ENCODE measurements at regions not wholly inside any gene's neighbourhood (a gene's known extent, or its start where the extent isn't known, plus 50 kb on each side); places are given as distances from the start of the nearest gene placed in this dataset.

DNA sequence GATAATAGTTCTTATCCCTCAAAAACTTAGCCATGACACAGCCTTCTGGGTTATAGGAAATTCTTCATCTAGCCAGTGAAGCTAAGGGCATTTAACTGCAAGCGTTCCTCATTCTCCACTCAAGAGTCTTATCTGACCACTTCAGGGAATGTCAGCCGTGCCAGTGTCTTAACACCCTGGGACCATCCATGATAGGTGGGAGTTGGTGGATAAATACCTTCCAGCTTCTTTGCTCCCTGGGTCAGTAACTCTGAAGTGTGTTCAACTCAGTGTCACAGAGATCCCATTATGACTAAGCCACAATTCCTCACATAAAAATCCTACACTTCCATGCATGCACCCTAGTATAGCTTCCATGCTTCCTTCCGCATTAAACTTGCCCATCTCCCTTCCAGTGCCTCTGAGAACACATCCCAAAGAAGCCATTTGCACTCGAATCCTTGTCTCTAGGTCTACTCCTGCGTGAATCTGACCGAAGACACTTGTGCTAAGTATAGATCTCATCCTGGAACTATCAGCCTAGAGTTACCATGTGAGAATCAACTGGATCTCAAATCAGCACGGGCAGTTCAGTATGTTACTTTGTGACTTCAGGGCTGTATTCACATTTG lies 264.3 kb upstream of the MAF start:
- TF ChIP-seq POU2F2 (IDR thresholded peaks at IDR 0.05; ENCODE audit: low read depth, low read length) (no peak), TAF1 (IDR thresholded peaks at IDR 0.05; ENCODE audit: low read depth, low read length) (no peak), PAX5 (IDR thresholded peaks at IDR 0.05; ENCODE audit: insufficient read depth, low read length, severe bottlenecking) (no peak), POLR2AphosphoS5 (IDR thresholded peaks at IDR 0.05; ENCODE audit: low read depth, low read length) (no peak), SPI1 (IDR thresholded peaks at IDR 0.05; ENCODE audit: low read depth, low read length) (no peak), POLR2A (IDR thresholded peaks at IDR 0.05; ENCODE audit: low read depth, low read length) (no peak)
- DNase-seq (ENCODE audit: insufficient read length, low spot score) (no peak), FAIRE-seq (no peak)

GRCh38 chr16:79864032-79864780 lies 263.7 kb upstream of the MAF start:
- DNase-seq (ENCODE audit: insufficient read length, low spot score) (no peak), FAIRE-seq (no peak)
- TF ChIP-seq POLR2A (IDR thresholded peaks at IDR 0.05; ENCODE audit: low read depth, low read length), result no peak

DNA sequence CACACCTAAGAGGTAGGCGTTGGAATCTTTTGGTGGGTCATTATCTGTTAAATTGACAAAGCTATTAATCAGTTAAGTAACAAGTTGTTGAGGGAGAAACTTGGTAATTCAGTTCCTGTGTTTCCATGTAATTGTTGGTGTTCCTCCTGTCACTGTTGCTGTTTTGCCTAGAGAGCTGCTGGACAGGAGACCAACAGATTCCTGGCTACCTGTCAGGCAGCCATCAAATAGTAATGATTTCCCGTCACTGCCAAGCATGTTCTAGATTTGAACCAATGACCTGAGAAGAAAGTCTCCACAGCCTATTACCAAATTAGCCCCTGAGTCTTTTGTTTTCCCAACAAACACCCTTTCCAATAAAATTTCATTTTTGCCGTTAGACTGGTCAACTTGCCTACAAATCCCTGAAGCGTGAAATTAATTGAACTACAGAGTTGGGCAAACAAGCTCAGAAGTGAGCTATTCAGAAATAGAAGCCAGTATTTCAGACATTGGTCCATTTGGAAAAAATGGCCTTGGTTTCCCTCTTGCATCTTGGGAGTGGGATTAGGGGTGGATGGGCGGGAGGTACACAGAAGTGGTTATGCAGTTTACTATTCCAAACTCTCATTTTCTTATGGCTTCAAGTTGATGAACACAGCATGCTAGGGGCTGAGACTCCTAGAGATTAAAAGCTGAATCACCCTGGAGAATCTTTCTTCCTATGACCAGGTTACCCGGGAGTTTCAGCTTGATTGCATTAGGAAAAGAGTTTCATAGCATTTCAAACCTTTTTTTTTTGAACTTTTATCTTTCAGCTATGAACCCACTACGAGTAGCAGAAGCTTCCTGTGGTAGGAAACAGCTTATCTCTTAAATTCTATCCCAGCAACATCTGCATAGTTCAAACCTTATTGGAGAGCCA lies 262.8 kb upstream of the MAF start:
- no peak for FAIRE-seq
- DNase-seq (ENCODE audit: insufficient read length, low spot score), result no peak
- no peak for TF ChIP-seq TAF1 (IDR thresholded peaks at IDR 0.05; ENCODE audit: low read depth, low read length)
- TF ChIP-seq PAX5 (IDR thresholded peaks at IDR 0.05; ENCODE audit: insufficient read depth, low read length, severe bottlenecking), result no peak
- no peak for TF ChIP-seq SPI1 (IDR thresholded peaks at IDR 0.05; ENCODE audit: low read depth, low read length)
- no peak for TF ChIP-seq POLR2AphosphoS5 (IDR thresholded peaks at IDR 0.05; ENCODE audit: low read depth, low read length)
- TF ChIP-seq POU2F2 (IDR thresholded peaks at IDR 0.05; ENCODE audit: low read depth, low read length), result no peak
- no peak for TF ChIP-seq POLR2A (IDR thresholded peaks at IDR 0.05; ENCODE audit: low read depth, low read length)

DNA sequence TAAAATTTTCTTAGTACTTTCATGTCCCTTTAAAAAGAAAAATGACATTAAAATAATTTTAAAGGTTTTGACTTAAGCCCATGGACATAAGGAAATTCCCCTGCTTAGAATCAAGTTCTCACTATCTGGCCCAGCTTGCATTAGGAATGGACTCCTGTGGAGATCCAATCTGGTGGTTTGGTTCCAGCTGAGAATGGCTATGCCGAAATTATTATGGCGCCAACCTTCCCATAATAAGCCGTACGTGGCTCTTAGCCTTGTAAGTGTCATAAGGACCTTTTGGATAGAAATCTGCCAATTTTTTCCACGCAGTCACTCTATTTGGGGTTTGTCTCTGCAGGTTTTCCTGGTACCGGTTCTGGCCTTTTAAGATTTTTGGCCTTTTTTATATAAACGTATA lies 262.1 kb upstream of the MAF start:
- no peak for FAIRE-seq
- DNase-seq (ENCODE audit: insufficient read length, low spot score), result no peak
- TF ChIP-seq POU2F2 (IDR thresholded peaks at IDR 0.05; ENCODE audit: low read depth, low read length), result no peak
- no peak for TF ChIP-seq POLR2AphosphoS5 (IDR thresholded peaks at IDR 0.05; ENCODE audit: low read depth, low read length)
- no peak for TF ChIP-seq PAX5 (IDR thresholded peaks at IDR 0.05; ENCODE audit: insufficient read depth, low read length, severe bottlenecking)
- no peak for TF ChIP-seq POLR2A (IDR thresholded peaks at IDR 0.05; ENCODE audit: low read depth, low read length)
- no peak for TF ChIP-seq SPI1 (IDR thresholded peaks at IDR 0.05; ENCODE audit: low read depth, low read length)
- no peak for TF ChIP-seq TAF1 (IDR thresholded peaks at IDR 0.05; ENCODE audit: low read depth, low read length)

DNA sequence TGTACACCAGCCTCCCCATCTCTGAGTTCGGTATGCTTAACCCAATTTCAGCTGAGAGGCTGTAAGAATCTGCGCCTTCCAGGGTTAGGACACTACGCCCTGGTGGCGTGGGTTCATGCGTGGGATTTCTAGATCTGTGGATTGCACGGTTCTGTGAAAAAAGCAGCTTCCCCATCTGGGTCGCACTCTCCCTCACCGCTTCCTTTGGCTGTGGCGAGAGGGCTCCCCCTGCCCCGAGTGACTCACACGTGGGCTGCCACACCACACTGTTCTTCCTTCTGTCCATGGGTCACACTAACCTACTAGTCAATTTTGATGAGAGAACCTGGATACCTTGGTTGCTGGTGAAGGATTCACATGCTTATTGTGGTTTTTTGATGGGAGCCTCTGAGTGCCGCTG lies 256.0 kb upstream of the MAF start:
- TF ChIP-seq POLR2A (IDR thresholded peaks at IDR 0.05; ENCODE audit: low read depth, low read length), result no peak
- TF ChIP-seq POU2F2 (IDR thresholded peaks at IDR 0.05; ENCODE audit: low read depth, low read length), result no peak
- no peak for TF ChIP-seq TAF1 (IDR thresholded peaks at IDR 0.05; ENCODE audit: low read depth, low read length)
- no peak for TF ChIP-seq POLR2AphosphoS5 (IDR thresholded peaks at IDR 0.05; ENCODE audit: low read depth, low read length)
- no peak for TF ChIP-seq SPI1 (IDR thresholded peaks at IDR 0.05; ENCODE audit: low read depth, low read length)
- TF ChIP-seq PAX5 (IDR thresholded peaks at IDR 0.05; ENCODE audit: insufficient read depth, low read length, severe bottlenecking), result no peak
- no peak for DNase-seq (ENCODE audit: insufficient read length, low spot score)
- no peak for FAIRE-seq

DNA sequence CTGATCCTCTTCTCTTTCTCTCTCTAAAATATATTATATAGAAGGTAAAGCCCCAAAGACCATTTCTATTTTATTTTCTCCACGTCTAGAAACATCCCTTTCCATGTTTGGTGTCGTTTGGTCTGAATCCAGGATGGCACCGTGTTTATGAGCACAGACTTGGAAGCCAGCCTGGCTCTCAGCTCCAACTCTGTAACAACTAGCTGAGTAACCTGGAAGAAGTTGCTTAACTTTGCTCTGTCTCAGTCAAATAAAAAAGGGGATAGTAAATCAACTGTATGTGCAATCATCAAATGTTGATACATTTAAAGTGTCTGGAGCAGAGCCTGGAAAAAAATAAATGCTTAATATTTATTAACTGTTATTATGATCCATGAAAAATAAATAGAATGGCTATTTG lies 249.8 kb upstream of the MAF start:
- FAIRE-seq, result no peak

GRCh38 chr16:79849119-79849518 lies 248.6 kb upstream of the MAF start:
- DNase-seq (ENCODE audit: insufficient read length, low spot score) (no peak), FAIRE-seq (no peak)
- no peak for TF ChIP-seq POLR2A (IDR thresholded peaks at IDR 0.05; ENCODE audit: low read depth, low read length)
- TF ChIP-seq POLR2AphosphoS5 (IDR thresholded peaks at IDR 0.05; ENCODE audit: low read depth, low read length), result no peak
- TF ChIP-seq PAX5 (IDR thresholded peaks at IDR 0.05; ENCODE audit: insufficient read depth, low read length, severe bottlenecking), result no peak
- TF ChIP-seq SPI1 (IDR thresholded peaks at IDR 0.05; ENCODE audit: low read depth, low read length), result no peak
- no peak for TF ChIP-seq POU2F2 (IDR thresholded peaks at IDR 0.05; ENCODE audit: low read depth, low read length)
- TF ChIP-seq TAF1 (IDR thresholded peaks at IDR 0.05; ENCODE audit: low read depth, low read length), result no peak

More for the DNA sequence above, 249.8 kb upstream of the MAF start:
- DNase-seq (ENCODE audit: insufficient read length, low spot score), result no peak
- no peak for TF ChIP-seq TAF1 (IDR thresholded peaks at IDR 0.05; ENCODE audit: low read depth, low read length)

DNA sequence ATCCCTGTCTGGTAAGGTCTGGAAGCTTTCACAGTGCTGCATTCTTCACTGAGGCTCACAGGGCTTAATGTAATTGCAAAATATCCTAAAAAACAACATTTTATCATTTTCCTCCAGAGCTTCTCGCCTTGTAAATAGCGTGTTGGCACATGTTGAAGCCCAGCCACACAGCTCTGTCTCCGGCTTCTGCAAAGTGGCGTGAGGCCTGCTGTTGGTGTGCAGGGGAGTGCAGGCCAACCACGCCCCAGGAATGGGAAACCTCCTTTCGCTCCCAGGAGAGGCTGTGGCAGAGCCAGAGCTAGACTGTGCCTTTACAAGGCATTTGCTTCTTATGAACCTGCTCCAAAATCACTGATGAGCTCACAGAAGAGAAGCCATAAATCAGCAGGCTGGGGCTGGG lies 248.2 kb upstream of the MAF start:
- FAIRE-seq (no peak), DNase-seq (ENCODE audit: insufficient read length, low spot score) (no peak)
- no peak for TF ChIP-seq POLR2AphosphoS5 (IDR thresholded peaks at IDR 0.05; ENCODE audit: low read depth, low read length)

DNA sequence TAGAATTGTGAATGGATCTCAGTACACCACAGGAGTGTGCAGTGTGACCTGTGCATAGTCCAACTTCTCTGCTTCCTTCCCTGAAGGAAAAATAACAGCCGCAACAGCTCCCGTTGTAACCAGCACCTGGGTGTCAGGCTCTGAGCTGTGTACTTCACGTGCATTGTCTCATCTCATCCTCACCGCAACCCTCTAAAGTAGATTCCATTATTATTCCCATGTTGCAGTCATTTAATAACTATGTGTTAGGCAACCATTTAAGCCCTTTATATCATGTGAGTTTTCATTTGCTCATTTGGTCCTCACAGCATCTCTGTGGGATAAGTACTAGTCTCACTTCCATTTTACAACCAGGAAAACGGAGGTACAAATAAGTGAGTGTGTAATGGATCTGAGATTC lies 247.0 kb upstream of the MAF start:
- no peak for TF ChIP-seq TAF1 (IDR thresholded peaks at IDR 0.05; ENCODE audit: low read depth, low read length)
- TF ChIP-seq PAX5 (IDR thresholded peaks at IDR 0.05; ENCODE audit: insufficient read depth, low read length, severe bottlenecking), result no peak
- TF ChIP-seq SPI1 (IDR thresholded peaks at IDR 0.05; ENCODE audit: low read depth, low read length), result no peak
- no peak for TF ChIP-seq POU2F2 (IDR thresholded peaks at IDR 0.05; ENCODE audit: low read depth, low read length)
- no peak for TF ChIP-seq POLR2AphosphoS5 (IDR thresholded peaks at IDR 0.05; ENCODE audit: low read depth, low read length)
- TF ChIP-seq POLR2A (IDR thresholded peaks at IDR 0.05; ENCODE audit: low read depth, low read length), result no peak
- no peak for FAIRE-seq
- DNase-seq (ENCODE audit: insufficient read length, low spot score), result no peak

DNA sequence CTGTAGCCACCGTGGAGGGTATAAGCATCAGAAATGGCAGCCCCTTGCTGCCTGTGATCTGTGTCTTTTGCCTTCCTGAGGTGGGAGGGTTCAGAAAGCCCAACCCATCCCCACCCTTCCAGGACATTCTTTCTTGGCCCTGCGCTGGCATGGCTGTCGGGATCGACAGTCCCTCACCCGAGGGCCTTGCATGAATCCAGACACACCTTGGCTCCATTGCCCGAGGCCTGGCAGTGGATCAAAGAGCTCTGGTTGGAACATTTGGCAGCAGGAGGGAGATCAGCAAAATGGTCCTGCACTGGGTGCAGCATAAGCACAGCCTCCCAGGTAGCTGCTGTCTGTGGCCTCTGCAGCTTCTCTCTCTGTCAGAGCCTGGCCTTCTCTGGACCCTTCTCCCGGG lies 246.6 kb upstream of the MAF start:
- no peak for DNase-seq (ENCODE audit: insufficient read length, low spot score)
- no peak for FAIRE-seq
- no peak for TF ChIP-seq POLR2A (IDR thresholded peaks at IDR 0.05; ENCODE audit: low read depth, low read length)
- no peak for TF ChIP-seq POLR2AphosphoS5 (IDR thresholded peaks at IDR 0.05; ENCODE audit: low read depth, low read length)
- TF ChIP-seq POU2F2 (IDR thresholded peaks at IDR 0.05; ENCODE audit: low read depth, low read length), result no peak
- TF ChIP-seq SPI1 (IDR thresholded peaks at IDR 0.05; ENCODE audit: low read depth, low read length), result no peak
- TF ChIP-seq PAX5 (IDR thresholded peaks at IDR 0.05; ENCODE audit: insufficient read depth, low read length, severe bottlenecking), result no peak
- TF ChIP-seq TAF1 (IDR thresholded peaks at IDR 0.05; ENCODE audit: low read depth, low read length), result no peak
